HFF-Myc (cell line): ENCODE measurements at regions not wholly inside any gene's neighbourhood (a gene's known extent, or its start where the extent isn't known, plus 50 kb on each side); places are given as distances from the start of the nearest gene placed in this dataset.

Experiments used
- DNase-seq: peaks from one replicate; pipeline ENCODE4 v3.0.0-alpha.2; 2011; ENCODE audit warnings: low read depth; ENCODE audit errors: extremely low read depth
- H3K4me3 ChIP-seq: replicated peaks from 2 replicates; pipeline ENCODE4 v1.5.1; 2011; ENCODE audit warnings: low read depth, mild to moderate bottlenecking, control low read depth, low read length
- CTCF ChIP-seq: IDR thresholded peaks from 2 replicates; pipeline ENCODE4 v1.5.1; 2012; ENCODE audit warnings: mild to moderate bottlenecking, low read depth, low read length, control low read depth; ENCODE audit errors: missing control alignments

GRCh38 chr18:77187189-77187588 is 54.6 kb upstream of the MBP start:
- TF ChIP-seq CTCF = no peak
- no peak for DNase-seq
- no peak overlapping the region for H3K4me3 ChIP-seq

GRCh38 chr18:77191071-77191751 is 58.4 kb upstream of the GALR1 start:
- no peak overlapping the region for H3K4me3 ChIP-seq
- no peak for TF ChIP-seq CTCF
- DNase-seq = peak; percentile 25

- peak; percentile 30 for TF ChIP-seq CTCF
- no peak for DNase-seq
- H3K4me3 ChIP-seq = no peak overlapping the region
These were observed 52.6 kb upstream of the GALR1 start for GRCh38 chr18:77197073-77197472.

DNA sequence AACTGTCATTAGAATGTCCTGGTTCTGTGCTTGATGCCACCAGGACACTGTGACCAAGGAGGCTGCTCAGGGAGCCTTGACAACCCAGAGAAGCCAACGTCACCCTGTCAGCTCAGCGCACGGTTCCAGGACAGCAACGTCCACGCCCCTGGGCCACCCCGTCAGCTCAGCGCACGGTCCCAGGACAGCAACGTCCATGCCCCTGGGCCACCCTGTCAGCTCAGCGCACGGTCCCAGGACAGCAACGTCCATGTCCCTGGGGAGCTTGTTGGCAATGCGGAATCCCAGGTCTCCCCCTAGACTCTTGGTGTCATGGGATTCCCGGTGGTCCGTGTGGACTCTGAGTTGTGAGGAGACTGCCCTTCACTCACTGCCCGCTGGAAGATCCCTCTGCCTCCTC is 51.0 kb upstream of the GALR1 start:
- no peak overlapping the region for H3K4me3 ChIP-seq
- TF ChIP-seq CTCF = no peak
- DNase-seq = no peak

- no peak overlapping the region for H3K4me3 ChIP-seq
- no peak for TF ChIP-seq CTCF
- DNase-seq = no peak
These were observed 49.9 kb upstream of the GALR1 start for GRCh38 chr18:77199707-77200106.
